Lower lobe of right lung (tissue), 2 donors: ENCODE measurements at regions not wholly inside any gene's neighbourhood (a gene's known extent, or its start where the extent isn't known, plus 50 kb on each side); places are given as distances from the start of the nearest gene placed in this dataset.

Source experiments
- ATAC-seq, 2 donors: fragments of 200-7000 bp; cut with Tn5 transposase; one replicate each; pipeline ENCODE4 v1.9.1; 2020 to 2022; ENCODE audit warnings: mild to moderate bottlenecking in 2 of 2, moderate library complexity in 2 of 2
- DNase-seq: peaks from one replicate; pipeline ENCODE4 v3.0.0-alpha.2; 2020
- H3K27ac ChIP-seq: fragments of 200-600 bp; one replicate; pipeline ENCODE4 v1.8.0; 2022
- H3K27me3 ChIP-seq: fragments of 200-600 bp; one replicate; pipeline ENCODE4 v1.8.0; 2022; ENCODE audit warnings: low read depth
- H3K36me3 ChIP-seq: fragments of 200-600 bp; one replicate; pipeline ENCODE4 v1.8.0; 2022; ENCODE audit warnings: mild to moderate bottlenecking
- H3K4me1 ChIP-seq: fragments of 200-600 bp; one replicate; pipeline ENCODE4 v1.8.0; 2022
- H3K4me3 ChIP-seq: fragments of 200-600 bp; one replicate; pipeline ENCODE4 v1.8.0; 2022; ENCODE audit warnings: mild to moderate bottlenecking
- H3K9me3 ChIP-seq: fragments of 200-600 bp; one replicate; pipeline ENCODE4 v1.8.0; 2022
- CTCF ChIP-seq: fragments of 200-600 bp; IDR thresholded peaks from one replicate; pipeline ENCODE4 v1.8.0; 2022; ENCODE audit warnings: antibody characterized with exemption, mild to moderate bottlenecking
- intact Hi-C: fragments of 100-400 bp; cut with DNase I; formaldehyde crosslinking; loops from one replicate; pipeline ENCODE4 v1.11.0; 2022
- donor health status: DM: no; HTN: yes; CAD: no; lungs with severe emphysema.

- Histone ChIP-seq H3K4me1 (peaks cover 5% of the 10 kb centered on the region), H3K9me3 (no peaks in the 10 kb centered on the region), H3K4me3 (no peak overlapping the region), H3K27me3 (no peaks in the 10 kb centered on the region), H3K27ac (no peak overlapping the region), H3K36me3 (no peaks in the 10 kb centered on the region)
- TF ChIP-seq CTCF, result no peak
- intact Hi-C loops, result no loop called here
- ATAC-seq (no peak), DNase-seq (no peak)
Measured at GRCh38 chr5:15260356-15261268, 239.4 kb upstream of the FBXL7 start.

GRCh38 chr5:15256485-15256884, 243.5 kb upstream of the FBXL7 start:
- no peak overlapping the region for H3K4me3 ChIP-seq
- ATAC-seq, result no peak
- H3K36me3 ChIP-seq, result no peaks in the 10 kb centered on the region
- no peaks in the 10 kb centered on the region for H3K9me3 ChIP-seq
- intact Hi-C loops, result no loop called here
- TF ChIP-seq CTCF, result no peak
- H3K27ac ChIP-seq, result no peak overlapping the region
- DNase-seq, result no peak
- H3K4me1 ChIP-seq, result peaks cover under 1% of the 10 kb centered on the region
- H3K27me3 ChIP-seq, result no peaks in the 10 kb centered on the region

- Histone ChIP-seq H3K4me1 (no peaks in the 10 kb centered on the region), H3K9me3 (no peaks in the 10 kb centered on the region), H3K4me3 (no peak overlapping the region), H3K36me3 (no peaks in the 10 kb centered on the region), H3K27me3 (no peaks in the 10 kb centered on the region), H3K27ac (no peak overlapping the region)
- TF ChIP-seq CTCF, result no peak
- intact Hi-C loops, result no loop called here
- ATAC-seq, result no peak
- DNase-seq, result no peak
Measured at GRCh38 chr5:15255576-15255975, 244.4 kb upstream of the FBXL7 start.

- Histone ChIP-seq H3K9me3 (no peaks in the 10 kb centered on the region), H3K36me3 (no peaks in the 10 kb centered on the region), H3K27ac (no peak overlapping the region), H3K27me3 (no peaks in the 10 kb centered on the region), H3K4me3 (no peak overlapping the region), H3K4me1 (no peaks in the 10 kb centered on the region)
- TF ChIP-seq CTCF, result no peak
- ATAC-seq, result no peak
- DNase-seq, result no peak
- intact Hi-C loops, result no loop called here
Measured at GRCh38 chr5:15254607-15255006, 245.4 kb upstream of the FBXL7 start.

GRCh38 chr5:15252331-15252730, 247.6 kb upstream of the FBXL7 start:
- Histone ChIP-seq H3K9me3 (no peaks in the 10 kb centered on the region), H3K4me1 (no peaks in the 10 kb centered on the region), H3K27me3 (no peaks in the 10 kb centered on the region), H3K4me3 (no peak overlapping the region), H3K36me3 (no peaks in the 10 kb centered on the region), H3K27ac (no peak overlapping the region)
- no peak for TF ChIP-seq CTCF
- ATAC-seq (no peak), DNase-seq (no peak)
- intact Hi-C loops, result no loop called here
